ENCODE measurements at regions not wholly inside any gene's neighbourhood (a gene's known extent, or its start where the extent isn't known, plus 50 kb on each side); places are given as distances from the start of the nearest gene placed in this dataset.
A peak's percentile ranks its signal among the peaks of the same experiment; 100 is the strongest.

DNA sequence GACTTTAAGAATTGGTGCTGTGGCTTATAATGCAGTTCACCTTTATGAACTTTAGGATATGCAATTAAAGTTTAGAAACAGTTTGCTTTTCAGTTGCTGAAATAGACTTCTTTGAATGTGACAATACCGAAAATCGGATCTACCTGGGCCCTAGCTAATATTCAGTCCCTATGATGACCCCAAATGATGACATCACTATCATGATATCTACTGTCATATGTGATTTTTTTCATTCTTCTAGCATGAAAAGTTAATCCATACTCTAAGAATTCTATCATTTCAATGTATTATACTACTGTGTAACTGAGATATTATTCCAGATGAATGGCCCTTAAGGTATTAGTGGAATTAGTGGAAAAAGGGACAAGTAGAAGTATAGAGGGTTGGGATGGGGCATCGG is 487.2 kb upstream of the TUSC1 start:
- no peak for DNase-seq

DNA sequence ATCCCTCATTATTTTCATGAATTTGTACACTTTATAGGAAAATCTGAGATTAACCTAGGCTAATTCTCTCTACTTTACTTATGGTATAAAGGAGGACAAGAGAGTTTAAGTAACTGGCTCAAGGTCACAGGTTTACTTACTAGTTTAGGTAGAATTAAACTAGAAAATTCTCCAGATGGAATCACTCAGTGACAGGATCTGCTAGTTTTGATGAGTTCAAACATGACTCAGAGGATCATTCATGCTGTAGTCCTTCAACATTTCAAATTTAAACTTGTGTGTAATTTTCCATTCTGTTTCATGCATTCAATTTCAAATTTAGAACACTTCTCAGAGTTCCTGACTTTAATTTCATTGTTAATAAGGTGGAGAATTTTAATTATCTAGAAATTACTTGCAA is 485.7 kb upstream of the TUSC1 start:
- DNase-seq = no peak

DNA sequence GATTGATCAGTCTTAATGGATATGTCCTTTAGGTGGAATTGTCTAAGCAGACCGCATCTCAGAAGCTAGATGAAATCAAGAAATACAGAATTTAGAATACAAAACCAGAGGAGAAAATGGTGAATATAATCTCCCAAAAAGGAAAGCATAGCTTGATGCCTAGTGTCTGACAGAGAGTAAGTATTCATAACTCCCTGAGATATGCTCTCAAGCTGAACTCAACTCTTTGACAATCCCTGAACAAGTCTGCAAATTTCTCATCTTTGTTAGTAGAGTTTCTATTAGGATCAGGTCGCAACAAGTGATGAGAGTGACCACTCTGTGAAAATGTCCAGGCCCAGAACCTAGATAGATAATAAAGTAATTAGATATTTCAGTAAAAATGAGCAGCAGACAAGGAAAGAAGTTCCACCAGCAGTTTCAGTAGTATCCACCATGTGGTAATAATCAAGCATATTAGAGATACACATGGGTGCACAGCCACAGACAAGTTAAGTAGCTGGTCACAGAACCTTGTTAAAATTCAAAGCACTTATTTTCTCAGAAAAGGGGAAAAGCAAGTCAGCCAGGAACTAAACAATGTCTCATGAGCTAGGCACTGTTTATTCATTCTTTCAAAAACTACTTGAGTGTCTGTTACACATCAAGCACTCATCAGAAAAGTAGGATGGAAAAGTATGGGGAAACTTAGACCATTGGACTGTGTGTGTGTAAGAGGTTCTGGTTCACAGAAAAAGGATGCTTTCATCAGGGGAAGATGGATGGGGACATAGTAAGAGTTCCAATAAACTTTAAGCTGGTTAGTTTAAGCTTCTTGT is 481.5 kb upstream of the TUSC1 start:
- no peak for DNase-seq

- DNase-seq = no peak
Measured at GRCh38 chr9:26158631-26159150, 480.4 kb upstream of the TUSC1 start.

GRCh38 chr9:26157411-26157810 is 479.2 kb upstream of the TUSC1 start:
- no peak for DNase-seq

DNA sequence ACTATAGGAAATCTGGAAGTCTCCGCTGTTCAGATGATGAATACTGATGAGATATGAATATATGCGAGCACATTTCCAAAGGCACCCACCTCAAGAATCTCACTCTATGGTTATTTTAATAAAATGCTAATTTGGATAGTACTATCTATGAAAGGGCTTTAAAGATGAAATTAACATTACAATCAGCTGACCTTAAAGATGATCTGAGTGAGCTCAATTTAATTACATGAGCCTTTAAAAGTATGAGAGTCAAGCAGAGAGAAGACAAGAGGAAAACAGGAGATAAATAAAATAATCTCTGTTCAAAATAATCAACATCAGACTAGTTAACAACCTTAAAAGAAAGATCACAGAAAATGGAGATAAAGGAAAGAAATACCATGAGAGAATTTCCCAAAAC is 474.1 kb upstream of the TUSC1 start:
- no peak for DNase-seq

DNA sequence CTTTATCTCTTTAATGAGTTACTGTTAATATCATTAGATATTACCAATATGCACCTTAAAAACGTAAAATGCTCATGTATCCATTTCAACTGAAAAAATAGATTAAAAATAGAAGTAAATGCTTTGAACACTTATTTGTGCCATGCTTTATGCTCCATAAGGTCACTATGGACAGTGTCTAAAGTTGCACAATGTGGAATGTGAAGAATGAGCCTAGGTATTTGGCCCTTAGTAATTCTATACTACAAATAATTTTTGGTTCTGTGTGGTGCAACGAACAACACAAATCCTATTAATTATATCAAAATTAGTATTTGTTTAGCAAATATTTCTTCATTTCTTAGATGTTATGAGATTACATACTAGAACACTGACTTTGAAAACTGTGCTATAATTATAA is 469.9 kb upstream of the TUSC1 start:
- DNase-seq = no peak

DNA sequence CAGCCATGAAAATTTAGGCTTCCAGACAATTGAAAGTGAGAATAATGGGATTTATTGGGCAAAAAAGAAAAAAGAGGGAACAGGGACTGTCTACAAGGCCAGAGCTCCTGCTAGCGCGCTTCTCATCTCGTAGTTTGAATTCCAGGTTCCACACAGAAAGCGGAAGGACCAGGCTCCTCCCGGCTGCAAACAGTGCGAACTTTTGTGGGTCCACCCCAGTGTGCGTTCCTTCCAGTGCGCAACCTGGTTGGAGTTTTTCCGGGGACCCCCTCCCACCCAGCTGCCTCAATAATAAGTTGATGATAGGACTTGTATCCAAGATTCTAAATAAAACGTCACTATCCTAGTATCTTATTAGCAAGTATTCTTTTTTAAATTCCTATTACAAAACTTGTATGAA is 467.7 kb upstream of the TUSC1 start:
- DNase-seq = no peak

GRCh38 chr9:26142631-26143030 is 464.4 kb upstream of the TUSC1 start:
- no peak for DNase-seq

DNA sequence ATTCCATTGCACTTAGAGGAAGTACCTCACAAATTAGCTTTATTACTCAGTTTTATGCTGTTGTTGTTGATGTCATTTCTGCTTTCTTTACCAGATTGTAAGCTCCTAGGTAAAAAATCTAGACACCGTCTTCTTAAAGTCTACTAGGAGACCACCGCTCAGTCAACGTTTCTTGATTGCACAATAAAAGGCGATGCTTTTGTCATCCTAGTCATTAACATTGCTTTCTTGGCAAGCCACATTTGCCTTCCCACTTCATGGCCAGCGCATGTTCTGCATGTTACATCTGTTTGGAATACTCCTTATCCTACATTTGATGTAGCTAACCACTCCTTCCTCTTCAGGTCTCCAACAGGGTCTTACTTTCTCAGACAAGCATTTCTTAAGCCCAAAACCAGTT is 464.0 kb upstream of the TUSC1 start:
- no peak for DNase-seq

- no peak for DNase-seq
Measured at GRCh38 chr9:26133537-26133936, 455.3 kb upstream of the TUSC1 start.

GRCh38 chr9:26132746-26133312 is 454.6 kb upstream of the TUSC1 start:
- no peak for DNase-seq

GRCh38 chr9:26131886-26132285 is 453.6 kb upstream of the TUSC1 start:
- no peak for DNase-seq

DNA sequence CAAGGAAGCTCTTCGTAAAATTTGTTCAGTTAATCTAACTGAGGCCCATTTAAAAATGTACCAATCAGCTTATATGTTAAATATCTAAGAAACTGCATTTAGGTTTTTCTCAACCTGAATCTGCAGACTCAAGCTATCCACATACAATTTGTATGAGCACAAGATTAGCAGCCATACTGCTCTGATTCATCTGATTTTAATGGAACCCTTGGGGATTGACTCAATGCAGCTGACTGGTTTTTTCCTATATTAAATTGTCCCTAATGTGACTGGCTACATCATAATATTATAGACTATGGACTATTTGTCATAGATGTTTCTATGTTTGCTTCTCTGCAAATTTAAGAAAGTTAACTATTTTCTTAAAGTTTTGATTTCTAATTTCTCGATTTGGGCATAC is 451.0 kb upstream of the TUSC1 start:
- DNase-seq = no peak

DNA sequence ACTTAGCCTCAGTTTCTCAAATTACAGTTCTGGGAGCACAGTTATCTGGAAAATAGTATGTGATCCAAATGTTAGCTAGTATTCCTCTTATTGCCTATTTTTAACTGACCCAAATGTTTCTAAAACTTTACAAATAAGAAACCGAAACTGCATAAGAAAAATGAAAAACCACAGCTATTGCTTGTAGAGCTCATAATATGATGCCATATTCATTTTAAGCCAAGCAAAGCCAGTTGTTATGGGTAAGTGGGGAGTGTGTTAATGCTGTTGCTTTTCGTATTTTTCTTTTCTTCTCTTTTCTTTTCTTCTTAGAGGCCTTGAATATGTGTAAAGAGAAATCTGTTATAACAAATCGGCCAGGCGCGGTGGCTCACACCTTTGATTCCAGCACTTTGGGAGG is 447.4 kb upstream of the TUSC1 start:
- no peak for DNase-seq

DNA sequence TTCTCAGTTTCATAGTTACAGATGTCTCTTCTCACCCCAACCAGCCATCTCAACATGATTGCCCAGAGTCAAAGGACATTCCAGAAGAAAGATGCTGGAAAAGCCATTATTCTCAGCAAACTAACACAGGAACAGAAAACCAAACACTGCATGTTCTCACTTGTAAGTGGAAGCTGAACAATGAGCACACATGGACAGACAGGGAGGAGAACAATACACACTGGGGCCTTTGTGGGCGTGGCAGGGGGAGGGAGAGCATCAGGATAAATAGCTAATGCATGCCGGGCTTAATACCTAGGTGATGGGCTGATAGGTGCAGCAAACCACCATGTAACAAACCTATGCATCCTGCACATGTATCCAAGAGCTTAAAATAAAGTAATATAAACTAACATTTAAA is 437.8 kb upstream of the TUSC1 start:
- DNase-seq = peak in 2 of 51 donors; percentile 0

GRCh38 chr9:26112724-26113123 is 434.5 kb upstream of the TUSC1 start:
- no peak for DNase-seq

GRCh38 chr9:26086396-26086795 is 408.2 kb upstream of the TUSC1 start:
- no peak for DNase-seq

- DNase-seq = no peak
Measured at GRCh38 chr9:26081847-26082246, 403.6 kb upstream of the TUSC1 start.

GRCh38 chr9:26078706-26079105 is 400.5 kb upstream of the TUSC1 start:
- no peak for DNase-seq

- DNase-seq = no peak
Measured at GRCh38 chr9:26077860-26078259, 399.6 kb upstream of the TUSC1 start.

DNA sequence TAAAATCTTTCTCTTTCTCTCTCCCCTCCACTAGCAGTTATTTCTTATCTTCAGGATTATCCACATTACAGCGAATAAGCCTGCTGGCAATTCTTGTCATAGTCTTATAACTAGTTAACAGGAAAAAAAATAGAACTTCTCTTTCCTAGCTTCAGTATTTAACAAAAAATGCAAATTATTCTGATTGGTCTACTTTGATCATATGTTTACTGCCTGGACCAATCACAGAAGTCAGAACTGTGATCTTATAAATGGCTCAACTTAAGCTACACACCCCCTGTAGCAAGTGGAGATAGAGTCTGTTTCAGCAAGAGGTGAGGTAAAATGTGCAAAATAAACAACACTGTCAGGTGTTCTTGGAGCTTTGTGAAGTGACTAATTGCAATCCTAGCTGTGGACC is 389.4 kb upstream of the TUSC1 start:
- no peak for DNase-seq

DNA sequence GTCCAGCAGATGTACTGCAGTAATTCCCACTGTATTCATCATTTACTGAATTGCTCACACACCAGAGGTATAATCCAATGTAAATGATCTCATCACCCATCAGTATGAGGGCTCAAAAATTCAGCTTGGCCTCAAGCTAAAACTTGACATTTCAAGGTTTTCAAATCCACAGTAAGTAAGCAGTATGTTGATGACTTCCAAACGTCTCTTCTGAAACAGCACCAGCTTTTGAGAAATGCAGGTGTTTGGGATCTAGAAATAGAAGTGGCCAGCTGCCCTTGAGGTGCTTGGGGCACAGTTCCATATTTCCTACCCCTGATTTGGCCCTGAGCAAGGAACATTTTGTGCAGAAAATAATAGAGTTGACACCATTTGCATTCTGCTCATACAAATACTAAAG is 388.0 kb upstream of the TUSC1 start:
- DNase-seq = peak in 1 of 51 donors; percentile 1

Measured in hypothalamus (tissue), 51 donors.